NCI-H128 (cell line): ENCODE measurements at regions not wholly inside any gene's neighbourhood (a gene's known extent, or its start where the extent isn't known, plus 50 kb on each side); places are given as distances from the start of the nearest gene placed in this dataset.

ENCODE experiments used
- DNase-seq: peaks from one replicate; lab custom pipeline; 2025; ENCODE audit not compliant: unreplicated experiment; lab: John Stamatoyannopoulos, UW

DNA sequence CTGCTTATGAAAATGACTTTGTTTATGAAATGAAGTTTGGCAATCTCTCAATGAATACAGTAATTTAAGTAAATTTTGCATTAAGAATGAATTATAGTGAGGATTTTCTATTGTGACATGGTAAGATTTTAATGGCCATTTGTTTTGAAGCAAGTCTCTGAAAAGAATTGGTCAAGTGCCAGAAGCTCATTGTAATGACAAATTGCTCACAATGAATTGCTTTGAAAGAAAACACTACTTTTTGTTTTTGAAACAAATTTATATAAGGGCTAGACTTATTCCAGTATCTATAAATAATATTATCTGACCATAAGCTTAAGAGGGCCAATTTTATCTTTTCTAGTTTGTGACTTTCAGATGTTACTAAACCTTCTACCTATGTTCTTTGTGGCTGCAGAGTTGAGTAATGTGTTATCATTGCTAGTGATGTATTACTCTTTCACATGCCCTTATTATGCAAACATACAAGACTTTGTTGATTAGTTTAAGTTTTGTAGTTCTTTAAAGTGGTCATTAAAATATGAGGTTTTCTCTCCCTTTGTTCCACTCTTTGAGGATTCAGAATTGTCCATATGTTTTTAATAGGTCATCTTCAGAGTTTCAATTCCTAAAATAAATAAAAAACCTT is 93.0 kb upstream of the ZNF608 start:
- no peak for DNase-seq

DNA sequence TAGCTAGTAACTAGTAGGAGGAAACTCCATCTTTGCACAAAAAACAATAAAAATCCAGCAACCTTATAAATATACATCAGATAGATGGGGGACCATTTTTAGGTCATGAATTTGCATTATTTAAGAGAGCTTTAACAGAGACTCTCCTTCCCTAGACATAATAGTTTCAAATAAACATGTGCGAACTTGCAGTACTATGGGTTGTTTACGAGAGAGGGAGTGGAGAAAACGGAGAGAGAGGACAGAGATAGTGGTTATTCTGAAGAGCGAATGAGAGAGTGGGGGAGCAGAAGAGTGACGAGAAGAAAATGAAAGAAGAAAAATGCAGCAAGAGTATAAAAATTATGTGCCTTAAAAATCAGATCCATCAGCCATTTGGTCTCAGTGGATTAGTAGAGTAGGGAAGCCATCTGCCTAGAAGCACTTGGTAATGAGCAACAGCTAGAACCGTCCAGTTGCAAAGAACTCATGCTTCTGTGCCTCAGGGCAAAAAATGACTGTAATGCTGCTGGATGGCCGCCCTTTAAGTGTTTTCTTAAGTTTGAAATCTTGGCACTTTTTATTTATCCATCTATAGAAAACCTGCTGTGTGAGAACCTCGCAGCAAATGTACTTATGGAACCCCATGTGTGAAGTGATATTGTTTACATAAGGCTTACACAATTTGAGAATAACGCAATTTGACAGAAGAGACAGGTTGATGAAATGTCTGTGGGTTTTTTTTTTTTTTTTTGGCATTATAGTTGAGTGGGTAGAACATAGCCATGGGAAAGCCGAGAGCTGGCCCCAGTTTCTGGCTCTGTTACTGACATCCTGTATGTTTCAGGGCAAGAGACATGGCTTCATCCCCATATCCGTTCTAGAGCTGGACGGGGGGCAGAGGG is 95.6 kb upstream of the ZNF608 start:
- DNase-seq: no peak

DNA sequence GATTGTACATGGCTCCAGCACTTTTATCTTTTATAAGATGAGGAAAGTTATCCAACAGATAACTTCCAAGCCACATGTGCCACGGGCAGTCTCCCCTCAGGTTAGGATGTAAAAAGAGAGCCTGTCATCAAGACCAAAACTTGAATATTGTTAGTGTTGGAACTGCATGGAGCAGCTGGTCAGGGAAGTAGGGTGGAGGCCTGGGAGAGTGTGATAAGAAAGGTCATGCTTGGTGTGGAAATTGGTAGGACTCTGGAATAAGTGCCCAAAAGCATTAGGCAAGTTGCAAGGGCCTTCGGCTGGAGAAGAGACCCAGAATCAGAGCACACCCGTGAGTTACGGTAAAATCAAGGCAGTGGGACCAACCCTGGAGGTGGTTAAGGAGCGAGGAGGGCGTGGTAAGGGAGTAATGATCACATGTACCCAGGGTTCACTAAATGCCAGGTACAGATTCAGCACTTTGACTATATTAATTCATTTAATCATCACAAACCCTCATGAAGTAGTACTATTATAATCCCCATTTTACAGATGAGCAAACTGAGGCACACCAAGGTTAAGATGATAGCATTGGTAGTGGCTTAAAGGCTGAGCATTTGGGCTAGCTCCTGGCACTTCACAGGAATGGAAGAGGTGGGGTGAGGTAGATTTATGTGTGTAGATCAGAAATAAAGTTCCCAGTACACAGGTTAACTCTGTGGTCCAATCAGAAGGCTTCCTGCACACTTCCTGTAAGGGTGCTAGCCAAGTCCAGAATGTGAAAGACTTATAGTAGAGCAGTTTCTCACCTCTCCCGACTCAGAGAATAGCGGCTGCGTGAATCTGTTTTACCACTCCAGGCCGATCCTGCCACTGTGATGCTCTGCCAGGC is 96.5 kb upstream of the ZNF608 start:
- DNase-seq: no peak

DNA sequence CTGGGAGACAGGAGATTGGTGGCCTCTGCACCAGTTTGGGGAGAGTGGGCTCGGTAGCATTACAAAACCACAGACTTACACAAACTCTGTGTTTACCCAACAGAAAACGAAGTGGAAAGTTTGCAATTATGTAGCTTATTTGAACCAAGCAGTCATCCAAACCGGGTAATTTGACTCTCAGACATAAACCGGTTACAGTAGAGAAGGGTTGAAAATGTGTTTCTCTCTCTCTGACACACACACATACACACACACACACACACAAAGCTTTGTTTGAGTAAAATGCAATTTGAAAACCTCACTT is 97.1 kb upstream of the ZNF608 start:
- DNase-seq: no peak

DNA sequence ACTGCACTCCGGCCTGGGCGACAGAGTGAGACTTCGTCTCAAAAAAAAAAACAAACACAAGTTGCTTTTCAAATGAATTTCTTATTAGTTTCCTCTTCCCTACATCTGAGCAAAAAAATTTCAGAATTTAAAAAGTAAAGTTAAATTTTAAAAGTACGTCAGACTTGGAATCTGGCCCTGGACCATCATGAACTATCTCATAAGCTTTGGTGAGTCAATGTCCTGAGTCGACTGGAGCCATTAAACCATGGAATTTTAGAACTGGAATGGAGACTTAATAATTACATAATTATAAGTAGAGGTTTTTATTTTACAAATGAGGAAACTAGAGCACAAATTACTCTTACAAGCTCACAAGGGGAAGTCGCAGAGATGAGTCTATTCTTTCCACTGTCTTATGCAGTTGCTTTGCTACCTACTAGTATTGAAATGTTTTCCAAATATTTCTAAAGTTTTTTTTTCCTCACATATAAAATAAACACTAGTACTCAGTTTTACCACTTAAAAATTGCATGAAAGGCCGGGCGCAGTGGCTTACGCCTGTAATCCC is 98.0 kb upstream of the ZNF608 start:
- no peak for DNase-seq

DNA sequence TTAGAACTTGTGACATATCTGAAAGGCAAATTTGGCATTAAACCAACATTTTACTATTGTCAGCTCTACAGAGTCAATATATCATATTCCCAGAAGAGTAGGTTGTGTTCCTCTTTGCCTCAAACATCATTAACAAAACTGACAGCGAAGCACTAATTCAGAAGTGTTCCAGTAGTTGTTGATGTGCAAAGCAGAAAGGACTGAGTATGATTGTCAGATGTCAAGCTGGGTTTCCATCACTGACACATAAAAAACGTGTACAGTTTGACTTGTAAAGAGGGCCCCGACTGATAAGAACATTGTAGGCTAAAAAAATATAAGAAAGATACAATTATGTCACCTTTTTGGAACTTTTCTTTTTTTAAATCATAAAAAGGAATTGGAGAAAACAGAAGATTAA is 101.5 kb upstream of the ZNF608 start:
- peak; percentile 34 for DNase-seq

DNA sequence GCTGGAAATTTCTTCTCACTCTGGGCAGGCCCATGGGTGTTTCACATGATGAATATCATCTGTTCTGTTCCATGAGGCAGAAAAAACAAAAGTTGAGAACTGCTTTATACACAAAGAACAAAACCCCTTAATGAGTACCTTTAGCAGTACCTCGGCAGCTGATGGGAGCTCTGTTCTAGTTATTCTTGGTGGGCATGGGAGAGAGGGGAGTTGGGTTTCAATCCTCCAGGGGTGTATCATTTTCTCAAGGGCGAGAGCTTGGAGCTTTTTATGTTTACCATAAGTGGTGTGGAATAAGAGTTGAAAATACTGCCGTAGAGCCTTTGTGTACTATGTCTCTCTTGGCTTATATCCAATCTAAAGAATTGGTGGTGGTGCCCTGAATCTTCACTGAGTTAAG is 103.3 kb upstream of the ZNF608 start:
- peak; percentile 79 for DNase-seq

DNA sequence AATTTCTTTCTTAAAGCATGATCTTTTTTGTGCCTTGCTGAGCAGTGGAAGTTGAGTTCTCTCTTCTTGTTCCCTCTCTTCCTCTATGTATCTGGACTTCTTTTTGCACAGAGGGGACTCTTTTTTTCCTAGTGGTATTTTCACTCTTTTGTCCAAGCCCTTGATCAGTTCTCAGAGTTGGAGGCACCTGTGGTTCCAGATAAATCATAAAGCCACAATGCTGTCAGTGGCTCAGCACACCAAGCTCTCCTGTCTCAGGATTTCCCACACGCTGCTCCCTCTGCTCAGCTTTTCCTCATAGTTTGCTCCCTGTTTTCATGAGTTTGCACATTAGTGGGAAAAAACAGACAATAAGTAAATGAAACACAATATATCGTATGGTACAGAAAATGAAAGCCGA is 110.3 kb upstream of the ZNF608 start:
- no peak for DNase-seq

DNA sequence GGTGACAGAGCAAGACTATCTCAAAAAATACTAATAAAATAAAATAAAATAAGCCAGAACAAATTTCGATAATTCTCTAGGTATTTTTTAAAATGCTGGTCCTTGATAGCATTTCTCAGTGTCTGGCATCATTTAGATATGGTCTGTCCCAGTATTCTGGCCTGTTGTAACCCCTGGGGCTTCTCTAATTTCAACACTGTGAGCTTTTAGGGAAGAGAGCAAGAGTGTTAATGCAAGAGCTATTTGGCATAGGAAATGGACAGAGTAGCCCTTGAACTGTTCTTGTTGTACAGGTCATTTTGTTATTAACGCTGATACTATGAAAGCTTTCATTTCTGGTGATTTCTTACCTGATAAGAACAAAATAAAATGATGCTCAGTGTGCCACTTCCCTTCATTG is 112.2 kb upstream of the ZNF608 start:
- no peak for DNase-seq

DNA sequence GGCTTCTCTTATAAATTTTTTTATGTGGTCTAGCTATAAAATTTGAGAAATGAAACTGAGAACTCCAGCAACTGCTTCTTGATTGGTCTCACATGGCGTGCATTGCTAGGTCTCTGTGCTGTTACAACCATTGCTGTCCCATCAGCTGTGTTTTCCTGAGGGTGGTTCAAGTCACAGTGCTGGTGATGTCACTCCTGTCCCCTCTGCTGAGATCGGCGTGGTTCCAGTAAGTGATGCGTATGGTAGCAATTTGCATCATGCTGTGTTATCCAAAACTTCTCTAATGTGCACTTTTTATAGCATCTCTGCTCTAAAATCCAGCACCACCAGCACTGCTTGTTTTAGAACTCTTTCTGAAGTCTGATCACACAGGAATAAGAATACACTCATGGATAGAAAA is 112.6 kb upstream of the ZNF608 start:
- no peak for DNase-seq

DNA sequence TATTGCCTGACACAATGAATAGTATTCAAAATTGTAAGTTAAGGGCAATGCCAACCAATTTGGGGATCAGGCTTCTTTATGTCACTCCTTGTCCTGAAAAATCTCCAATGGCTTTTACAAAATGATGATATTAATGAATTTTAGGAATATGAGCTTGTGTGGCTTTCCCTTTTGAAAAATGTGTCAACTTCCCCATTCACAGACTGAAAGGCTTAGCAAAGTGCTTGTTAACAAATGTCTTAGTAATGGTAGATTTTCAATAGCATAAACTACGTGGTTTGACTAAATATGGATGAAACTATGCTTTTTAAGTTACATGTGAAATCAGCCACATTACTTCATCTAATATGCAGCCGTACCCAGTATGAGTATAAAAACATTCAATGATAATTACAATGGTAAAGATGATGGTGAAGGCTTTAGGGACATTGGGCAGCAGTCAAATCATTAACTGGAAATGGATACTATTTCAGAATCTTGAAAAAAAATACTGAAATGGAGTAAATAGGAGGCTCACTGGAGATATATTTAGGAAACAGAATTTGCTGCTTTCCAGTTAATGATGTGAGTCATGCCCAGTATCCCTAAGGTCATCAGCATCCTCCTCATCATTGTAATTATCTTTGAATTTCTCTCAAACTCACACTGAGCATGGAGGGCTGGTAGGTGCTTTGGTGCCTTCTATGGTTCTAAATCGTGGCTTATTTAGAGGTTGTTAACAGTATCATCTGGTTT is 113.3 kb upstream of the ZNF608 start:
- no peak for DNase-seq

DNA sequence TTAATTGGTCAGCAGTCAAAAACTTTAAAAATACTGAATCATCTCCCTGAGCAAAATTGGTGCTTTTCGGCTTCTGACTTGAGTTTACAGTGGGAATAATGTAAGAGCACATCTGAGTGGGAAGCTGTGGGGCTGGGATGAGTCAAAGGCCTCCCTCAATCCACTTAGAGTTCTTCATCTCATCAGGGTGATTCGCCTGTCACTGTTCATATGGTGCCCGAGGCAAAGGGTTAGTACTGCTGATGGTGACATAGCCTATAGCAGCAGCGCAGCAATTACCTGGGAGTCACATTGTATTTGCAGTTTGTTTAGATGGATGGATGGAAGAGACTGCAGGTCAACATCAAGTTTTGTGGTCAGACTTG is 113.8 kb upstream of the ZNF608 start:
- no peak for DNase-seq

DNA sequence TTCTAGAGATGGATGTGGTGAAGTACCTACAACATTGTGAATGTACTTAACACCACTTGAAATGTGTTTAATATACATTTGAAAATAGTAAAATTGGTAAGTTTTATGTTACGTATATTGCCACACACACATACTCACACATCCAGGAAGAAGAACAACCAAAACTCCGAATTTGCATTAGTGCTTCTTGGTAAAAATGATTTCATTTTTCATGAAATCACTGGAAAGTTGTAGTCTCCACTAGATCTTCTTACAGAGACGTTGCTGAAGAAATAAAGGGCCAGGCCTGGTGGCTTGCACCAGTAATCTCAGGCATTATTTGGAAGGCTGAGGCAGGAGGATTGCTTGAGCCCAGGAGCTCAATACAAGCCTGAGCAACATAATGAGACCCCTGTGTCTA is 118.6 kb upstream of the ZNF608 start:
- no peak for DNase-seq

DNA sequence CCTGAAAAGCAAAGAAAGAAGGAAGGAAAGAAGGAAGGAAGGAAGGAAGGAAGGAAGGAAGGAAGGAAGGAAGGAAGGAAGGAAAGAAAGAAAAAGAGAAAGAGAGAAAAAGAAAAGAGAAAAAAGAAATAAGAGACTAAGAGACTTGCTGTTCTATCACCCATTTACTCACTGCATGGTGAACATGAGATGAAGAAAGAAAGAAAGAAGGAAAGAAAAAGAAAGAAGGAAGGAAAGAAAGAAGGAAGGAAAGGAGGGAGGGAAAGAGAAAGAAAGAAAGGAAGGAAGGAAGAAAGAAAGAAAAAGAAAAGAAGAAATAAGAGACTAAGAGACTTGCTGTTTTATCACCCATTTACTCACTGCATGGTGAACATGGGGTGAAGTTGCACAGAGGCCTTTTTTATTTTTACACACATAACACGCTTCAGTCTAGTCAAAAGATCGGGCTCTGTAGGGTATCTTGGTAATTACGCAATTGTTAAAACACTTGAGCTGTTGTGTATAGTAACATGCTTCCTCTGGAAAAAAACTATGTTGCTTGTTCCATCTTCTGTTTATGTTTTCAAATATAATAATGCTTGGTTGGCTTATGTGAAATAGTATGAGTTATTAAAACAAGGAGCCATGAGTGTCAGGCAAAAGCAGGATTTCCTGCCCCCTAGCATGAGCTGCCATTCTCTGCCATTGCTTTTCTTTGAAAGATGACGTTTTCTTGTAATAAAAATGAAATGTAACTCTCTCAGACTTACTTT is 119.3 kb upstream of the ZNF608 start:
- no peak for DNase-seq

DNA sequence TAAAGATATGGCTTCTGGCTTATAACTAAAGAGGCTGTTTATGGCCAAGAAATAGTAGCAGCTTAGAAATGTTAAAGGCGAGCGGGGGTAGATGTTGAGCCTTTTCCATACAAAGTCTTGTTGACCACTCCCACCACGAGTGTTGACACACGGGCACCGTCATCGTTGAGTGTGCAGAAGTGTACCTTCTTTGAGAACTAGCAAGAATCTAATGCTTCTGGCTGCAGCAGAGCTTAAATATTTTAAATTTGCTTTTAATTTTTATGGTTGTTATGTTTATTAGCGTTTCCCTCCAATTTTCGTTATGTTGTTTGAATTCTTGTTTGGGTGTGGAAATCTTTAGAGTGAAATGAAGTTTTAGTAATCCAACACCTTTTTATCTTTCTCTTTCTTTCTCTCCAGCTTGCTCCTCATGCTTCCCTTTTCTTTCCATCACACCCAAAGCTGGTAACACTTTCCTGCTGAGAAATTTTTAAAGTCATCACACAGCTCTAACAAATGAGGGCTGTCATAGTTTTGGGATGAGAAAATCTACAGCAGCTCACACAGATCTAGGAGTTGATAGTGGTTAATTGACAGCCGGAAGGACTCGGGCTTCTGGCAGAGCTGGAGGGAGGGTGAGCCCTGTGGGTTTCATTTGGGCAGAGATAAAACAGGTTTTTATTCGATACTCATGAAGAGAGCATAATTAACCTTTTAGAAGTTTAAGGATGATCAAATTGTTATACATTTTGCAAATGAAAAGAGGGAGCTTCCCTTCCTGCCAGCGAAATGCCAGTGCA is 120.1 kb upstream of the ZNF608 start:
- DNase-seq: no peak

DNA sequence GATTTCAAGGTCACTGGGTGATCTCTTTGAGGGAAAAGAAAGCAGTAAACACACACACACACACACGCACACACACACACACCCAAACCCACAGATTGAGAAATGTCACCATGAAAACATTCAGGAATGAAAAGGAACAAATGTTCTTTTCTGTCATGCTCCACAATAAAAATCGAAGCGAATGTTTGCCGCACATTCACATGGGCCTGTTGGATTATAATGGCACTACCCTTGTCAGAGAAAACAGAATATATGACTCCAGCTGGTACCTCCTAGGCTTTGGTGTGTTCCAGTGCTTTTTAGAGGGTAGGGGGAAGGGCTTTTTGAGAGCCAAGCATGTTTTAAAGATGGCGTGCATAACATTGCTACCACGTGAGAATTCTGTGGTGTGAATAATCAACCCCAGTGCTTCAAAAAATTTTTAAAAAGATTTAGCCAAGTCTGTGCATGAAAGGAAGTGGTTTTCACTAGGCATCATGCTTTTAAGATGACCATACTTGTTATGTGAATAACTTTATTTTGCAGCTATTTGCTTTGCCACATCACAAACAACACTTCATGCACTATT is 120.8 kb upstream of the ZNF608 start:
- DNase-seq: no peak

DNA sequence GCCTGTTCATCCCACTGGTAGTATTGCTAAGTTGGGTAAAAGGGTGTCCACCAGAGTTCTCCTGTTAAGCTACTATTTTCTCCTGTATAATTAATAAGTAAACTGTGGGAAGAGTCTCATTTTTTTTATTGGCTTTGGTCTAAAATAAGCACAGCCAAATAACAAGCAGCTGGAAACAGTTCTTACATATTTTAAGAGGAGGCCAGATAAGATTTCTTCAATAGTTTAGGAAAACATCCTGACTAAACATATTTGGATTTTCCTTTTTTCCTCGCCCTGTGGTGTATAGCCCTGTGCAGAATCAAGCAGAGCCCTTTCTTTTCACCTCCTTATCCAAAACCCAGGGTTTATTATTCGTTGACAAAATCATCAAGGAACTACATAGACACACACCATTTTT is 122.2 kb upstream of the ZNF608 start:
- DNase-seq: no peak

DNA sequence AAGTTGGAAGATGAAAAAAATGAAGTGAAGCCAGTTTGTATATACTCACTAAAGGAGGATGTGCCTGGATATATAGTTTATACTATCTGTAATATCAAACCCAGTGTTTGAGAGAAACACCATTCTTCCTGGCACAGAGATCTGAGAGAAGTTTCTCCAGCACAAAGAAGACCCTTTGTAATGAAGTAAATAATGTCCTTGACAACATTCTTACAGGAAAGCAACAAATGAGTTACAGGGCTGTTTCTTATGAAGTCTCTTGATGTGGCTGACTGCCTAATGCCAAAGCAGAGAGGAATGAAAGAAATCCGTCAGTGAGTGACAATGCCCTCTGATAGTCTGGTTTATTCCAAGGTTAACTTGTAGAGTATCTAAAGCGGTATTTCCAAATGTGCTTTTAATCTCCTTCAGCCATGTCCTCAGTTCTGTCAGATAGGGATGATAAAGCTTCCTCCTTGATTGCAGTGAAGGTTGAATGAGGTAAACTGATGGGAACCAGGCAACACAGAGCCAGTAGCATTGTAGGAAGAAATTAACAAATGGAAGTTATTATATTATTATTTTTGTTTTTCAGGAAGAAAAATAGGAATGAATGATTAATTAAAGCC is 123.1 kb upstream of the ZNF608 start:
- no peak for DNase-seq

DNA sequence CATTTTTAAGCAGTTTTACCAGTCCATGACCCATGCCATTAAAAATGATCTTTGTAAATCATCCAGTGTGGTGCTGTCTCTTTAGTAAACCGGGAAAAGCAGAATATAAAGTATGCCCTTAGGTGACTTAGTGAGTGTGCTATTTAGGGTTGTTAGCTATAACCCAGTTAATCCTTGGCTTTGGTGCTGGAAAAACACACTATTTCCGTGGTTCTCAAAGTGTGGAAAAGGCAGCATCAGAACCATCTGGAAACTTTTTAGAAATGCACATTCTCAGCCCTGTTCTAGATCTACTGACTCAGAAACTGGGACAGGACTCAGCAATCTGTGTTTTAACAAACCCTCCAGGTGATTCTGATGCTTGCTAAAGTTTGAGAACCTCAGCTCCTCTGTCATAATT is 123.6 kb upstream of the ZNF608 start:
- DNase-seq: no peak
